Gastroesophageal sphincter (tissue), 4 donors: ENCODE measurements at regions not wholly inside any gene's neighbourhood (a gene's known extent, or its start where the extent isn't known, plus 50 kb on each side); places are given as distances from the start of the nearest gene placed in this dataset.

Experiments used
- ATAC-seq: fragments of 150-250 bp; one replicate; pipeline ENCODE4 v1.9.1; 2016; ENCODE audit warnings: mild to moderate bottlenecking, moderate library complexity
- H3K27ac ChIP-seq, 4 donors: fragments of 200-600 bp; sonication (generic) in 3 of 4; 1 replicate in 3 of 4; 2 replicates in 1 of 4; pipeline ENCODE4 v1.5.1; 2016 to 2019
- H3K27me3 ChIP-seq: fragments of 200-600 bp; sonication (generic); one replicate; pipeline ENCODE4 v1.5.1; 2019
- H3K36me3 ChIP-seq, 2 donors: fragments of 200-600 bp; sonication (generic); one replicate each; pipeline ENCODE4 v1.5.1; 2019; ENCODE audit warnings: control low read depth in 1 of 2
- H3K4me1 ChIP-seq, 3 donors: fragments of 200-600 bp; sonication (generic); 1 replicate in 2 of 3; 2 replicates in 1 of 3; pipeline ENCODE4 v1.5.1; 2016 to 2019; ENCODE audit warnings: control low read depth in 2 of 3
- H3K4me3 ChIP-seq, 2 donors: fragments of 200-600 bp; sonication (generic); one replicate each; pipeline ENCODE4 v1.5.1; 2019; ENCODE audit warnings: mild to moderate bottlenecking in 1 of 2, moderate library complexity in 1 of 2
- H3K9me3 ChIP-seq, 3 donors: fragments of 200-600 bp; sonication (generic); one replicate each; pipeline ENCODE4 v1.5.1; 2017 to 2019; ENCODE audit warnings: control low read depth in 2 of 3
- CTCF ChIP-seq, 4 experiments: fragments of 200-600 bp in 2 of 4; fragments of 450-650 bp in 2 of 4; sonication (generic) in 1 of 4; IDR thresholded peaks; one replicate each; pipeline ENCODE4 v1.5.1; 2017 to 2019; ENCODE audit warnings: antibody characterized with exemption in 4 of 4, mild to moderate bottlenecking in 2 of 4, moderate library complexity in 2 of 4
- EP300 ChIP-seq: sonication (generic); formaldehyde crosslinking; IDR thresholded peaks from one replicate; pipeline ENCODE4 v1.6.1; 2017; ENCODE audit warnings: antibody characterized with exemption, mild to moderate bottlenecking
- POLR2A ChIP-seq, 2 donors: fragments of 450-650 bp; IDR thresholded peaks; one replicate each; pipeline ENCODE4 v1.6.1; 2017; ENCODE audit warnings: antibody characterized with exemption in 2 of 2, mild to moderate bottlenecking in 2 of 2, moderate library complexity in 1 of 2
- POLR2AphosphoS5 ChIP-seq: sonication (generic); formaldehyde crosslinking; IDR thresholded peaks from one replicate; pipeline ENCODE4 v1.6.1; 2017; ENCODE audit warnings: antibody characterized with exemption
- WGBS, 2 donors: methylation state at CpG; one replicate each; pipeline ENCODE4 v1.1.5; 2018; ENCODE audit warnings: low coverage in 1 of 2; 5-methylcytosine and 5-hydroxymethylcytosine counted together

GRCh38 chr15:29383367-29383766 lies 113.7 kb upstream of the NSMCE3 start:
- no peaks in the 10 kb centered on the region for H3K9me3 ChIP-seq
- 89 to 100% methylated on average over 1 to 4 of the region's 4 CpGs for WGBS, 2 donors

GRCh38 chr15:29382862-29383261 lies 113.2 kb upstream of the NSMCE3 start:
- no peaks in the 10 kb centered on the region for H3K36me3 ChIP-seq
- 59 to 73% methylated on average over 5 to 8 of the region's 8 CpGs for WGBS, 2 donors
- no peak for ATAC-seq
- H3K4me3 ChIP-seq = no peak overlapping the region
- H3K4me1 ChIP-seq = no peaks in the 10 kb centered on the region
- H3K27ac ChIP-seq = no peak overlapping the region
- TF ChIP-seq EP300 (no peak), POLR2AphosphoS5 (no peak), CTCF (IDR thresholded peaks at IDR 0.05) (no peak), POLR2A (IDR thresholded peaks at IDR 0.05) (no peak)
- H3K9me3 ChIP-seq = no peaks in the 10 kb centered on the region
- H3K27me3 ChIP-seq = no peaks in the 10 kb centered on the region

More at GRCh38 chr15:29383367-29383766, 113.7 kb upstream of the NSMCE3 start:
- no peak for TF ChIP-seq EP300
- TF ChIP-seq POLR2AphosphoS5 = no peak
- TF ChIP-seq CTCF (IDR thresholded peaks at IDR 0.05) = no peak
- TF ChIP-seq POLR2A (IDR thresholded peaks at IDR 0.05) = no peak
- H3K36me3 ChIP-seq = no peaks in the 10 kb centered on the region
- no peaks in the 10 kb centered on the region for H3K27me3 ChIP-seq
- H3K27ac ChIP-seq = no peak overlapping the region
- no peak overlapping the region for H3K4me3 ChIP-seq
- no peak for ATAC-seq
- no peaks in the 10 kb centered on the region for H3K4me1 ChIP-seq

- Histone ChIP-seq H3K27me3 (peaks cover 4% of the 10 kb centered on the region), H3K4me1 (no peaks in the 10 kb centered on the region), H3K36me3 (no peaks in the 10 kb centered on the region), H3K4me3 (no peak overlapping the region), H3K9me3 (no peaks in the 10 kb centered on the region), H3K27ac (no peak overlapping the region)
- 79 to 82% methylated on average over 5 to 6 of the region's 6 CpGs for WGBS, 2 donors
- ATAC-seq = no peak
- TF ChIP-seq POLR2AphosphoS5 (no peak), EP300 (no peak), CTCF (IDR thresholded peaks at IDR 0.05) (no peak), POLR2A (IDR thresholded peaks at IDR 0.05) (no peak)
Measured at GRCh38 chr15:29380466-29380865, 110.8 kb upstream of the NSMCE3 start.

- no peak overlapping the region for H3K4me3 ChIP-seq
- peaks cover 4% of the 10 kb centered on the region for H3K27me3 ChIP-seq
- ATAC-seq = no peak
- H3K9me3 ChIP-seq = no peaks in the 10 kb centered on the region
- TF ChIP-seq POLR2A (IDR thresholded peaks at IDR 0.05) = no peak
- no peak for TF ChIP-seq EP300
- no peak for TF ChIP-seq POLR2AphosphoS5
- TF ChIP-seq CTCF (IDR thresholded peaks at IDR 0.05) = no peak
- no peaks in the 10 kb centered on the region for H3K36me3 ChIP-seq
- 39% methylated on average over 8 of the region's 9 CpGs; no CpG with 5 or more reads in 1 of the 2 donors for WGBS, 2 donors
- H3K4me1 ChIP-seq = no peaks in the 10 kb centered on the region
- H3K27ac ChIP-seq = no peak overlapping the region
Measured at GRCh38 chr15:29379647-29380046, 110.0 kb upstream of the NSMCE3 start.

DNA sequence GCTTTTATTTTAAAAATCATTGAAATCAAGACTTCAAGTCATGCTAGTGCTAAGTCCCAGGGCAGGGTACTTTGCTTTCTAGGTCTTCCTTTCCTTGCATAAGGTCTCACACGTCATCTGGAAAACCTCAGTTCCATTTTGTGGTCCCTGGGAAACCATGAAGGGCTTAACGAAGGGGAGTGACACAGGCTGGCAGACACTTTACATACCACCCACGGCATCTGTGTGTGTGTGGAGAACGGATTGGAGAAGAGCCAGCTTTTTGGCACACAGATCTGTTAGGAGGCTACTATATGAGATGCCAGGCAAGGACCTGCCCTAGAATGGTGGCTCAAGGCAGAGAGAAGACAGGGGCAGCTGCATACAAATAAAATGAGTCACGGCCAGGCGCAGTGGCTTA lies 107.5 kb upstream of the NSMCE3 start:
- TF ChIP-seq POLR2A (IDR thresholded peaks at IDR 0.05) (no peak), EP300 (no peak), POLR2AphosphoS5 (no peak), CTCF (IDR thresholded peaks at IDR 0.05) (no peak)
- WGBS, 2 donors = 100% methylated on average over 3 of the region's 6 CpGs; no CpG with 5 or more reads in 1 of the 2 donors
- Histone ChIP-seq H3K27me3 (peaks cover 4% of the 10 kb centered on the region), H3K9me3 (no peaks in the 10 kb centered on the region), H3K36me3 (no peaks in the 10 kb centered on the region), H3K4me3 (no peak overlapping the region), H3K27ac (no peak overlapping the region), H3K4me1 (no peaks in the 10 kb centered on the region)
- ATAC-seq = no peak
